ENCODE measurements at regions not wholly inside any gene's neighbourhood (a gene's known extent, or its start where the extent isn't known, plus 50 kb on each side); places are given as distances from the start of the nearest gene placed in this dataset.
A peak's percentile ranks its signal among the peaks of the same experiment; 100 is the strongest.

DNA sequence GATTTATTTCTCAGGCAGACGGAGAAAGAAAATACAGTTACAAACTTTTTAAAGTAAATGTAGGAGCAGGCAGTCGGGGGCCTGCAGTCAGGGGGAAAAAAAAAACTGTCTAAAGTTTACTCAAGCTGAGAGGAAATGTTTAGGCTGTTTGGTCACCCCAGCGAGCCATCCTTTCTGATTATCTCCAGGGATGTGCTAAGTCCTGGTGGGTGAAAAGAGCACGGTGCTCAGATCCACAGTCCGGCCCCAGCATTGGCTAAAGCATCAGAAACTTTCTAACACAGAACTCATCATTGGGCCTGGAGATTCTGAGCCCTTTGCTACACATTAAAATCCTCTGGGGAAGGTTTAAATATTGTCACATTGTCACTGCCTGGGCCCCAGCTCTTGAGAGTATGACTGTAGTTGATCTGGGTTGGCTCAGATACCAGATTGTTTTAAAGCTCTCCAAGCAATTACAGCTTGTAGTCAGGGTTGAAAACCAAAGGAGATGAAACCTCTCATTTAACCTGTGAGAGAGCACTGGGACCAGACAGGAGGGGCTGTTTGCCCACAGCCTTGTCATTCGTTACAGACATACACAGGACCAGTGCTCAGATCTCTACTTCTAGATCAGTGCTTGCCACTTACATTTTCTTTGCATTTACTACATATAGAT is 131.1 kb upstream of the HTR2A start:
- DNase-seq: no peak
- no peaks in the 10 kb centered on the region for H3K36me3 ChIP-seq (ENCODE audit: control insufficient read depth in 4 of 4, insufficient read depth in 4 of 4, low read length in 3 of 4)
- H3K4me3 ChIP-seq (ENCODE audit: control insufficient read depth in 1 of 7, extremely low read depth in 1 of 7, insufficient read depth in 4 of 7, low read depth in 2 of 7, low read length in 6 of 7): no peak overlapping the region
- POLR2A ChIA-PET: no interaction called here
- no peaks in the 10 kb centered on the region for H3K4me1 ChIP-seq (ENCODE audit: control extremely low read depth in 1 of 4, control insufficient read depth in 4 of 4, insufficient read depth in 4 of 4, low read length in 3 of 4)
- H3K27me3 ChIP-seq (replicated peaks in 2 of 5; ENCODE audit: control insufficient read depth in 4 of 5, insufficient read depth in 5 of 5, low read length in 4 of 5): no peaks in the 10 kb centered on the region
- H3K27ac ChIP-seq (ENCODE audit: insufficient read depth in 1 of 2, low read depth in 1 of 2, low read length in 2 of 2, poor library complexity in 1 of 2, severe bottlenecking in 2 of 2): no peak overlapping the region
- no peaks in the 10 kb centered on the region for H3K9me3 ChIP-seq (ENCODE audit: control extremely low read depth in 1 of 5, control insufficient read depth in 4 of 5, insufficient read depth in 2 of 5, low read depth in 1 of 5, low read length in 4 of 5)
- 66% methylated on average over 5 of the region's 6 CpGs for WGBS (ENCODE audit: insufficient coverage)
- CTCF ChIA-PET: no interaction called here

GRCh38 chr13:47025791-47026447 is 129.1 kb upstream of the HTR2A start:
- Histone ChIP-seq H3K36me3 (ENCODE audit: control insufficient read depth in 4 of 4, insufficient read depth in 4 of 4, low read length in 3 of 4) (no peaks in the 10 kb centered on the region), H3K27ac (ENCODE audit: insufficient read depth in 1 of 2, low read depth in 1 of 2, low read length in 2 of 2, poor library complexity in 1 of 2, severe bottlenecking in 2 of 2) (no peak overlapping the region), H3K4me3 (ENCODE audit: control insufficient read depth in 1 of 7, extremely low read depth in 1 of 7, insufficient read depth in 4 of 7, low read depth in 2 of 7, low read length in 6 of 7) (no peak overlapping the region), H3K4me1 (ENCODE audit: control extremely low read depth in 1 of 4, control insufficient read depth in 4 of 4, insufficient read depth in 4 of 4, low read length in 3 of 4) (no peaks in the 10 kb centered on the region), H3K9me3 (ENCODE audit: control extremely low read depth in 1 of 5, control insufficient read depth in 4 of 5, insufficient read depth in 2 of 5, low read depth in 1 of 5, low read length in 4 of 5) (no peaks in the 10 kb centered on the region), H3K27me3 (replicated peaks in 2 of 5; ENCODE audit: control insufficient read depth in 4 of 5, insufficient read depth in 5 of 5, low read length in 4 of 5) (no peaks in the 10 kb centered on the region)
- peak in 1 of 3 donors; percentile 8 for DNase-seq
- 70% methylated on average over 5 of the region's 5 CpGs for WGBS (ENCODE audit: insufficient coverage)
- CTCF ChIA-PET: interaction anchor here (2.1 kb wide), 1 partner anchor 21 kb away, joined by 6 read pairs; no protein-coding TSS in a partner anchor
- POLR2A ChIA-PET: no interaction called here

- H3K27ac ChIP-seq (ENCODE audit: insufficient read depth in 1 of 2, low read depth in 1 of 2, low read length in 2 of 2, poor library complexity in 1 of 2, severe bottlenecking in 2 of 2): no peak overlapping the region
- ChIA-PET POLR2A (no interaction called here), CTCF (no interaction called here)
- no peaks in the 10 kb centered on the region for H3K4me1 ChIP-seq (ENCODE audit: control extremely low read depth in 1 of 4, control insufficient read depth in 4 of 4, insufficient read depth in 4 of 4, low read length in 3 of 4)
- no peak for DNase-seq
- no peaks in the 10 kb centered on the region for H3K27me3 ChIP-seq (replicated peaks in 2 of 5; ENCODE audit: control insufficient read depth in 4 of 5, insufficient read depth in 5 of 5, low read length in 4 of 5)
- H3K4me3 ChIP-seq (ENCODE audit: control insufficient read depth in 1 of 7, extremely low read depth in 1 of 7, insufficient read depth in 4 of 7, low read depth in 2 of 7, low read length in 6 of 7): no peak overlapping the region
- no peaks in the 10 kb centered on the region for H3K36me3 ChIP-seq (ENCODE audit: control insufficient read depth in 4 of 4, insufficient read depth in 4 of 4, low read length in 3 of 4)
- peaks cover 0 to 4% (median 0%) of the 10 kb centered on the region in 5 experiments for H3K9me3 ChIP-seq (ENCODE audit: control extremely low read depth in 1 of 5, control insufficient read depth in 4 of 5, insufficient read depth in 2 of 5, low read depth in 1 of 5, low read length in 4 of 5)
Measured at GRCh38 chr13:47019977-47020376, 123.1 kb upstream of the HTR2A start.

- CTCF ChIA-PET: no interaction called here
- 100% methylated on average over 1 of the region's 1 CpG for WGBS (ENCODE audit: insufficient coverage)
Measured at GRCh38 chr13:47017476-47017875, 120.6 kb upstream of the HTR2A start.

DNA sequence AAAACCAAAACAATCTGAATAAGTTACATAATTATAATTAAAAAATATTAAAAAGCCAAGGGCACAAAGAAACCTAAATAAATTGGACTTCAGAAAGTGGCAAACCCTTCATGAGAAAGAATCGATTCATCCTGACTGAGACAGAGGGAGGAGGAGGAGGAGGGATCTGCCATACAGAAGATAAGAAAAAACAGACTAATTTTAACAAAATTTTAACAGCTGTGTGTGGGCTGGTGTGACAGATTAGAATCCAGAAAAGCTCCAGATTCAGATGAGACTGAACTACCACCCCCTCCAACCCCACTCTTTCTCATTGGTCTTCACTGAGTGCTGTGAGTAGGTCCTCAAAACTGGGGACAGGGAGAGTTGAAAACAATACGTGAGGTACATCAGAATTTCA is 111.5 kb upstream of the HTR2A start:
- Histone ChIP-seq H3K27me3 (replicated peaks in 2 of 5; ENCODE audit: control insufficient read depth in 4 of 5, insufficient read depth in 5 of 5, low read length in 4 of 5) (no peaks in the 10 kb centered on the region), H3K36me3 (ENCODE audit: control insufficient read depth in 4 of 4, insufficient read depth in 4 of 4, low read length in 3 of 4) (no peaks in the 10 kb centered on the region), H3K9me3 (ENCODE audit: control extremely low read depth in 1 of 5, control insufficient read depth in 4 of 5, insufficient read depth in 2 of 5, low read depth in 1 of 5, low read length in 4 of 5) (no peaks in the 10 kb centered on the region), H3K4me3 (ENCODE audit: control insufficient read depth in 1 of 7, extremely low read depth in 1 of 7, insufficient read depth in 4 of 7, low read depth in 2 of 7, low read length in 6 of 7) (no peak overlapping the region), H3K27ac (ENCODE audit: insufficient read depth in 1 of 2, low read depth in 1 of 2, low read length in 2 of 2, poor library complexity in 1 of 2, severe bottlenecking in 2 of 2) (no peak overlapping the region), H3K4me1 (ENCODE audit: control extremely low read depth in 1 of 4, control insufficient read depth in 4 of 4, insufficient read depth in 4 of 4, low read length in 3 of 4) (no peaks in the 10 kb centered on the region)
- ChIA-PET CTCF (no interaction called here), POLR2A (no interaction called here)
- no peak for DNase-seq
- WGBS (ENCODE audit: insufficient coverage): no CpG with 5 or more reads among the region's 2 CpGs

More at GRCh38 chr13:47017476-47017875, 120.6 kb upstream of the HTR2A start:
- H3K4me1 ChIP-seq (ENCODE audit: control extremely low read depth in 1 of 4, control insufficient read depth in 4 of 4, insufficient read depth in 4 of 4, low read length in 3 of 4): no peaks in the 10 kb centered on the region
- H3K36me3 ChIP-seq (ENCODE audit: control insufficient read depth in 4 of 4, insufficient read depth in 4 of 4, low read length in 3 of 4): no peaks in the 10 kb centered on the region
- no peak overlapping the region for H3K4me3 ChIP-seq (ENCODE audit: control insufficient read depth in 1 of 7, extremely low read depth in 1 of 7, insufficient read depth in 4 of 7, low read depth in 2 of 7, low read length in 6 of 7)
- no peaks in the 10 kb centered on the region for H3K27me3 ChIP-seq (replicated peaks in 2 of 5; ENCODE audit: control insufficient read depth in 4 of 5, insufficient read depth in 5 of 5, low read length in 4 of 5)
- POLR2A ChIA-PET: no interaction called here
- no peak overlapping the region for H3K27ac ChIP-seq (ENCODE audit: insufficient read depth in 1 of 2, low read depth in 1 of 2, low read length in 2 of 2, poor library complexity in 1 of 2, severe bottlenecking in 2 of 2)
- peaks cover 0 to 4% (median 0%) of the 10 kb centered on the region in 5 experiments for H3K9me3 ChIP-seq (ENCODE audit: control extremely low read depth in 1 of 5, control insufficient read depth in 4 of 5, insufficient read depth in 2 of 5, low read depth in 1 of 5, low read length in 4 of 5)
- no peak for DNase-seq

DNA sequence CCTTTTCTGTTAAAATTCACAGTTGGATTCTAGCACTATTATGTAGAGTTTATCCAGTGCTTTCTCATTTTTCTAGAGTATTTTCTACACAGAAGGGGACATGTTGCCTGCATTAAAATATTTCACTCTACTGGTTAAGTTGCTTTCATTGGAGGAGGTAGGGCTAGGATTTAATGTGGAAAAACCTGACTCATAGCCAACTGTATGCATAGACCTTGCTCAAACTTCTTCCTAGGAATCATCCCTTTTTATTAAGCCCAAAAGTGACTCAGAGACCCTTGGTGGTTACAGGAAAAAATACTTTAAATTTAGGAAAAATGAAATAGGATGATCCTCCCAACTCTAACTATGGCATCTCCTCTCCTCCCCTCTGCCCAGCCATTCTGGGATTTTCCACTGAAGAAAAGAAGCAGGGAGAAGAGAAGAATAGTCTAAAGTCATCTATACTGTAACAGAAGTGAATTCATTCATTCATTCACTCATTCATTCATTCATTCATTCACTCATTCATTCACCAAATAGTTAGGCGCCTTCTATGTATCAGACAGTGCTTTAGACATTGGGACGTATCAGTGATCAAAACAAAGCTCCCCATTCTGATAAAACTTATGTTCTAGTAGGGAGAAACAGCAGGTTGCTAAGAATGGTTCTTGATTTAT is 109.0 kb upstream of the HTR2A start:
- ChIA-PET CTCF (interaction anchor here (1.9 kb wide), 1 partner anchor 20 kb away, joined by 6 read pairs; no protein-coding TSS in a partner anchor), POLR2A (no interaction called here)
- no peak for DNase-seq
- Histone ChIP-seq H3K27ac (ENCODE audit: insufficient read depth in 1 of 2, low read depth in 1 of 2, low read length in 2 of 2, poor library complexity in 1 of 2, severe bottlenecking in 2 of 2) (no peak overlapping the region), H3K4me3 (ENCODE audit: control insufficient read depth in 1 of 7, extremely low read depth in 1 of 7, insufficient read depth in 4 of 7, low read depth in 2 of 7, low read length in 6 of 7) (no peak overlapping the region), H3K27me3 (replicated peaks in 2 of 5; ENCODE audit: control insufficient read depth in 4 of 5, insufficient read depth in 5 of 5, low read length in 4 of 5) (no peaks in the 10 kb centered on the region), H3K36me3 (ENCODE audit: control insufficient read depth in 4 of 4, insufficient read depth in 4 of 4, low read length in 3 of 4) (no peaks in the 10 kb centered on the region), H3K9me3 (ENCODE audit: control extremely low read depth in 1 of 5, control insufficient read depth in 4 of 5, insufficient read depth in 2 of 5, low read depth in 1 of 5, low read length in 4 of 5) (no peaks in the 10 kb centered on the region), H3K4me1 (ENCODE audit: control extremely low read depth in 1 of 4, control insufficient read depth in 4 of 4, insufficient read depth in 4 of 4, low read length in 3 of 4) (no peaks in the 10 kb centered on the region)
- WGBS (ENCODE audit: insufficient coverage): 100% methylated on average over 2 of the region's 2 CpGs

- DNase-seq: no peak
- 89% methylated on average over 1 of the region's 1 CpG for WGBS (ENCODE audit: insufficient coverage)
- ChIA-PET CTCF (interaction anchor here (1.9 kb wide), 1 partner anchor 22 kb away, joined by 6 read pairs; no protein-coding TSS in a partner anchor), POLR2A (no interaction called here)
- Histone ChIP-seq H3K9me3 (ENCODE audit: control extremely low read depth in 1 of 5, control insufficient read depth in 4 of 5, insufficient read depth in 2 of 5, low read depth in 1 of 5, low read length in 4 of 5) (no peaks in the 10 kb centered on the region), H3K27ac (ENCODE audit: insufficient read depth in 1 of 2, low read depth in 1 of 2, low read length in 2 of 2, poor library complexity in 1 of 2, severe bottlenecking in 2 of 2) (no peak overlapping the region), H3K4me3 (ENCODE audit: control insufficient read depth in 1 of 7, extremely low read depth in 1 of 7, insufficient read depth in 4 of 7, low read depth in 2 of 7, low read length in 6 of 7) (no peak overlapping the region), H3K36me3 (ENCODE audit: control insufficient read depth in 4 of 4, insufficient read depth in 4 of 4, low read length in 3 of 4) (no peaks in the 10 kb centered on the region), H3K27me3 (replicated peaks in 2 of 5; ENCODE audit: control insufficient read depth in 4 of 5, insufficient read depth in 5 of 5, low read length in 4 of 5) (no peaks in the 10 kb centered on the region), H3K4me1 (ENCODE audit: control extremely low read depth in 1 of 4, control insufficient read depth in 4 of 4, insufficient read depth in 4 of 4, low read length in 3 of 4) (no peaks in the 10 kb centered on the region)
Measured at GRCh38 chr13:47004540-47004939, 107.7 kb upstream of the HTR2A start.

Measured in common myeloid progenitor, CD34-positive (primary cell).